ENCODE measurements at regions not wholly inside any gene's neighbourhood (a gene's known extent, or its start where the extent isn't known, plus 50 kb on each side); places are given as distances from the start of the nearest gene placed in this dataset.

DNA sequence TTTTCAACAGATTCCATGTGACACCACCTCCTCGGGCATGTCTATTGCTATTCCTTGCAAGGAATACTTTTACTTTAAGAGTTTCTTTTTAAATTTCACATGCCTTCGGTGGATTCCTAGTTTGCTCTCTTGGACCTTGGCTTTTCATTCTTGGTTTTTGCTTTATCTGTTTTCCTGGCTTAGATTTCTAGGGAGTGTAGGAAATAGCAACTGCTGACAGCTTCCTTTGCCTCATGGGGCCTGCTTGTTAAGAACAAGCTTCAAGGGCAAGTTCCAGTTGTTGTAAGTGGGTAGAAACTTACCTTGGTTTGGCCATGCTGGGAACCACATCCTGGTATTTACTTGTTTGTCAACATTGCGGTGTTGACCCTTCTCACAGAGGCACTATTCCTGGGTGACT, 348.5 kb downstream of the DMAC1 start:
- H3K36me3 ChIP-seq (ENCODE audit: insufficient read depth, low read length) = no peaks in the 10 kb centered on the region
- H2AFZ ChIP-seq (ENCODE audit: low read length) = no peak overlapping the region
- H3K27me3 ChIP-seq (ENCODE audit: insufficient read depth, low read length, poor library complexity, severe bottlenecking) = no peaks in the 10 kb centered on the region
- H3K4me1 ChIP-seq (ENCODE audit: insufficient read depth, low read length, poor library complexity, severe bottlenecking) = no peaks in the 10 kb centered on the region
- H3K9me3 ChIP-seq (ENCODE audit: insufficient read depth, low read depth, low read length) = no peaks in the 10 kb centered on the region
- no peaks in the 10 kb centered on the region for H4K20me1 ChIP-seq (ENCODE audit: insufficient read depth, low read length, poor library complexity, severe bottlenecking)
- no peak overlapping the region for H3K9ac ChIP-seq (ENCODE audit: low read depth, low read length, poor library complexity, severe bottlenecking)
- no peak overlapping the region for H3K4me3 ChIP-seq (ENCODE audit: low read length, poor library complexity, severe bottlenecking)
- no peak for TF ChIP-seq EZH2phosphoT487 (IDR thresholded peaks at IDR 0.05; ENCODE audit: borderline replicate concordance)
- TF ChIP-seq, protein P1, sequence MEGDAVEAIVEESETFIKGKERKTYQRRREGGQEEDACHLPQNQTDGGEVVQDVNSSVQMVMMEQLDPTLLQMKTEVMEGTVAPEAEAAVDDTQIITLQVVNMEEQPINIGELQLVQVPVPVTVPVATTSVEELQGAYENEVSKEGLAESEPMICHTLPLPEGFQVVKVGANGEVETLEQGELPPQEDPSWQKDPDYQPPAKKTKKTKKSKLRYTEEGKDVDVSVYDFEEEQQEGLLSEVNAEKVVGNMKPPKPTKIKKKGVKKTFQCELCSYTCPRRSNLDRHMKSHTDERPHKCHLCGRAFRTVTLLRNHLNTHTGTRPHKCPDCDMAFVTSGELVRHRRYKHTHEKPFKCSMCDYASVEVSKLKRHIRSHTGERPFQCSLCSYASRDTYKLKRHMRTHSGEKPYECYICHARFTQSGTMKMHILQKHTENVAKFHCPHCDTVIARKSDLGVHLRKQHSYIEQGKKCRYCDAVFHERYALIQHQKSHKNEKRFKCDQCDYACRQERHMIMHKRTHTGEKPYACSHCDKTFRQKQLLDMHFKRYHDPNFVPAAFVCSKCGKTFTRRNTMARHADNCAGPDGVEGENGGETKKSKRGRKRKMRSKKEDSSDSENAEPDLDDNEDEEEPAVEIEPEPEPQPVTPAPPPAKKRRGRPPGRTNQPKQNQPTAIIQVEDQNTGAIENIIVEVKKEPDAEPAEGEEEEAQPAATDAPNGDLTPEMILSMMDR (conservative IDR thresholded peaks at IDR 0.05; ENCODE audit: low read length) = no peak
- no peaks in the 10 kb centered on the region for H3K79me2 ChIP-seq (ENCODE audit: insufficient read depth, low read length)
- H3F3A ChIP-seq (ENCODE audit: low read depth) = no peaks in the 10 kb centered on the region
- no peak overlapping the region for H3K4me2 ChIP-seq (ENCODE audit: low read depth, low read length, poor library complexity, severe bottlenecking)
- H3K9me2 ChIP-seq (replicated peaks; ENCODE audit: low read depth, low read length) = no peaks in the 10 kb centered on the region

DNA sequence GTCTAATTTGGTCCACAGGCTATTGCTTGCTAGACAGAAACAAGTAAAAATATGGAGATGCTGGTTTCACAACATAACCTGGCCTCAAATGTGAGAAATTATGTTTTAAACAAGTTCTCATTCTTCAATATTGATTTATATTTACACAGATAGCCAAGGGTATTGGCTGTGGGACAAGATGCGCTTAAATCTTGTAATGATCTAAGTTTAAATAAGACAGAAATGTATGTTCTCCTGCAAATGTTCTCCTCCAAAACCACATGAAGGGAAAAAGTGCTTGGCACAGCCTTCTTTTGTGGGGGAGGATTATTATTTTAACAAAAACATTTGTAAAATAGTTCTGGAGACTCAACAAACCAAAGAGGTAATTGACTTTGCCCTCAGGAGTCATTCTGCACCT, 356.0 kb downstream of the DMAC1 start:
- Histone ChIP-seq H3K4me1 (ENCODE audit: insufficient read depth, low read length, poor library complexity, severe bottlenecking) (no peaks in the 10 kb centered on the region), H3K9ac (ENCODE audit: low read depth, low read length, poor library complexity, severe bottlenecking) (no peak overlapping the region), H3F3A (ENCODE audit: low read depth) (no peaks in the 10 kb centered on the region), H3K9me2 (replicated peaks; ENCODE audit: low read depth, low read length) (no peaks in the 10 kb centered on the region), H3K36me3 (ENCODE audit: insufficient read depth, low read length) (no peaks in the 10 kb centered on the region), H4K20me1 (ENCODE audit: insufficient read depth, low read length, poor library complexity, severe bottlenecking) (no peaks in the 10 kb centered on the region), H3K79me2 (ENCODE audit: insufficient read depth, low read length) (no peaks in the 10 kb centered on the region), H3K4me2 (ENCODE audit: low read depth, low read length, poor library complexity, severe bottlenecking) (no peak overlapping the region), H3K27me3 (ENCODE audit: insufficient read depth, low read length, poor library complexity, severe bottlenecking) (no peaks in the 10 kb centered on the region), H3K9me3 (ENCODE audit: insufficient read depth, low read depth, low read length) (no peaks in the 10 kb centered on the region), H3K4me3 (ENCODE audit: low read length, poor library complexity, severe bottlenecking) (no peak overlapping the region), H2AFZ (ENCODE audit: low read length) (no peak overlapping the region)
- no peak for TF ChIP-seq EZH2phosphoT487 (IDR thresholded peaks at IDR 0.05; ENCODE audit: borderline replicate concordance)
- TF ChIP-seq, protein P1 (conservative IDR thresholded peaks at IDR 0.05; ENCODE audit: low read length) = no peak

DNA sequence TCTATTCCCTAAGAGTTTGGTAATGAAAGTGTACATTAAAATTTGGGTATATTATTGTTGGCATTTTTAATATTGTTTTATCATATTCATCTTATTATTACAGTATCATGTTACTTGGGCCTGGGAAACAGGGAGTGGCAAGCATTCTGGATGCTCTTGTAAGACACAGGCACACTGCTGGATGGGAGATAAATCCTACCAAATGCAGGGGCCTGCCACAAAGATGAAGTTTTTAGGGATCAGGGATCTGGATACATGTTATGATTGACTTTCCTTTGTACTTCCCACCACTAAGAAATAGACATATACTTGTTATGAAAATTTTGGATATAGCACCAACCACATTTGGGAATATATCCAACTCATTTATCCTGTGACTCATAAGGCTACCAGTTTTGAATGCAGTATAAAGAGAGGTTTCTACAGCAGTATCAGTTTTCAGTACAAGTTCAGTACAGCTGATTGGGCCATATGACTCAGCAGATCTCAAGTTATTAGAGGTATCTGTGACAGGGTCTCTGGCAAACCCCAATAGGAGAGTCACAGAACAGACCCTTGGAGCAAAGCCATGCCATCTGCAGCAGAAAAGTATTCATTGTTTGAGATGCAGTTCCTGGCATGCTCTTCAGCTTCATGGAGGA, 360.1 kb downstream of the DMAC1 start:
- no peak for TF ChIP-seq EZH2phosphoT487 (IDR thresholded peaks at IDR 0.05; ENCODE audit: borderline replicate concordance)
- TF ChIP-seq, protein P1 (conservative IDR thresholded peaks at IDR 0.05; ENCODE audit: low read length) = no peak
- Histone ChIP-seq H4K20me1 (ENCODE audit: insufficient read depth, low read length, poor library complexity, severe bottlenecking) (no peaks in the 10 kb centered on the region), H2AFZ (ENCODE audit: low read length) (no peak overlapping the region), H3K4me1 (ENCODE audit: insufficient read depth, low read length, poor library complexity, severe bottlenecking) (no peaks in the 10 kb centered on the region), H3K36me3 (ENCODE audit: insufficient read depth, low read length) (no peaks in the 10 kb centered on the region), H3K9me3 (ENCODE audit: insufficient read depth, low read depth, low read length) (no peaks in the 10 kb centered on the region), H3K9me2 (replicated peaks; ENCODE audit: low read depth, low read length) (no peaks in the 10 kb centered on the region), H3F3A (ENCODE audit: low read depth) (no peaks in the 10 kb centered on the region), H3K27me3 (ENCODE audit: insufficient read depth, low read length, poor library complexity, severe bottlenecking) (no peaks in the 10 kb centered on the region), H3K9ac (ENCODE audit: low read depth, low read length, poor library complexity, severe bottlenecking) (no peak overlapping the region), H3K4me3 (ENCODE audit: low read length, poor library complexity, severe bottlenecking) (no peak overlapping the region), H3K4me2 (ENCODE audit: low read depth, low read length, poor library complexity, severe bottlenecking) (no peak overlapping the region), H3K79me2 (ENCODE audit: insufficient read depth, low read length) (no peaks in the 10 kb centered on the region)

Data from Loucy (cell line).